H9 (cell line): ENCODE measurements at regions not wholly inside any gene's neighbourhood (a gene's known extent, or its start where the extent isn't known, plus 50 kb on each side); places are given as distances from the start of the nearest gene placed in this dataset.

ENCODE experiments used
- DNase-seq: peaks from one replicate; pipeline ENCODE4 v3.0.0-alpha.2; 2017
- H2AFZ ChIP-seq: one replicate; pipeline ENCODE4 v1.6.1; 2013; ENCODE audit warnings: mild to moderate bottlenecking, low read length, control low read depth, moderate library complexity
- H2AK5ac ChIP-seq: 2 replicates; pipeline ENCODE4 v1.6.1; 2013; ENCODE audit warnings: low read length, control low read depth, mixed read lengths; ENCODE audit not compliant: insufficient read length
- H2BK120ac ChIP-seq: one replicate; pipeline ENCODE4 v1.6.1; 2013; ENCODE audit warnings: low read depth, mild to moderate bottlenecking, low read length, control low read depth, inconsistent platforms; ENCODE audit not compliant: poor library complexity, severe bottlenecking
- H2BK12ac ChIP-seq: 2 replicates; pipeline ENCODE4 v1.6.1; 2013; ENCODE audit warnings: low read length, control low read depth, mixed read lengths, low read depth; ENCODE audit not compliant: insufficient read length
- H2BK15ac ChIP-seq: 2 replicates; pipeline ENCODE4 v1.6.1; 2013; ENCODE audit warnings: low read depth, low read length, control low read depth
- H2BK20ac ChIP-seq: one replicate; pipeline ENCODE4 v1.6.1; 2013; ENCODE audit warnings: low read depth, mild to moderate bottlenecking, low read length, control low read depth, inconsistent platforms; ENCODE audit not compliant: poor library complexity, severe bottlenecking
- H2BK5ac ChIP-seq: 2 replicates; pipeline ENCODE4 v1.6.1; 2013; ENCODE audit warnings: low read length, control low read depth, mixed read lengths; ENCODE audit not compliant: insufficient read length
- H3K14ac ChIP-seq: 2 replicates; pipeline ENCODE4 v1.6.1; 2013; ENCODE audit warnings: low read length, control low read depth; ENCODE audit not compliant: insufficient read depth
- H3K18ac ChIP-seq: 2 replicates; pipeline ENCODE4 v1.6.1; 2013; ENCODE audit warnings: low read depth, mild to moderate bottlenecking, mixed read lengths, low read length, control low read depth; ENCODE audit not compliant: insufficient read length
- H3K23ac ChIP-seq: 2 replicates; pipeline ENCODE4 v1.6.1; 2013; ENCODE audit warnings: low read length, control low read depth, mixed read lengths, low read depth; ENCODE audit not compliant: insufficient read length
- H3K23me2 ChIP-seq: 2 replicates; pipeline ENCODE4 v1.6.1; 2013; ENCODE audit warnings: low read depth, mild to moderate bottlenecking, mixed read lengths, low read length, control low read depth; ENCODE audit not compliant: insufficient read length, poor library complexity, severe bottlenecking
- H3K27ac ChIP-seq: 2 replicates; pipeline ENCODE4 v1.5.1; 2013; ENCODE audit warnings: low read length, control low read depth, mixed read lengths, low read depth; ENCODE audit not compliant: insufficient read length
- H3K27me3 ChIP-seq: 2 replicates; pipeline ENCODE4 v1.6.1; 2013; ENCODE audit warnings: low read length, control low read depth, inconsistent platforms; ENCODE audit not compliant: insufficient read depth
- H3K4ac ChIP-seq: 2 replicates; pipeline ENCODE4 v1.6.1; 2013; ENCODE audit warnings: low read depth, mild to moderate bottlenecking, control low read depth, inconsistent platforms, low read length, moderate library complexity
- H3K4me1 ChIP-seq: 2 replicates; pipeline ENCODE4 v1.6.1; 2013; ENCODE audit warnings: low read length, control low read depth, inconsistent platforms; ENCODE audit not compliant: insufficient read depth
- H3K4me2 ChIP-seq: 2 replicates; pipeline ENCODE4 v1.6.1; 2013; ENCODE audit warnings: low read length, control low read depth, mixed read lengths; ENCODE audit not compliant: insufficient read length, insufficient read depth
- H3K56ac ChIP-seq: 2 replicates; pipeline ENCODE4 v1.6.1; 2013; ENCODE audit warnings: low read depth, mild to moderate bottlenecking, mixed read lengths, low read length, control low read depth; ENCODE audit not compliant: insufficient read length
- H3K79me1 ChIP-seq: 2 replicates; pipeline ENCODE4 v1.6.1; 2013; ENCODE audit warnings: low read depth, mild to moderate bottlenecking, moderate library complexity, low read length, control low read depth, inconsistent platforms; ENCODE audit not compliant: insufficient read depth, poor library complexity, severe bottlenecking
- H3K79me2 ChIP-seq: 2 replicates; pipeline ENCODE4 v1.6.1; 2013; ENCODE audit warnings: low read length, control low read depth, inconsistent platforms; ENCODE audit not compliant: insufficient read depth
- H3K9ac ChIP-seq: 2 replicates; pipeline ENCODE4 v1.6.1; 2013; ENCODE audit warnings: low read length, control low read depth, mixed read lengths; ENCODE audit not compliant: insufficient read length; ENCODE audit errors: extremely low read depth
- H3K9me3 ChIP-seq: one replicate; pipeline ENCODE4 v1.6.1; 2013; ENCODE audit warnings: low read depth, low read length, inconsistent platforms; ENCODE audit not compliant: control insufficient read depth
- H3T11ph ChIP-seq: one replicate; pipeline ENCODE4 v1.6.1; 2013; ENCODE audit warnings: mild to moderate bottlenecking, low read length, control low read depth, inconsistent platforms
- H4K20me1 ChIP-seq: one replicate; pipeline ENCODE4 v1.6.1; 2013; ENCODE audit not compliant: control insufficient read depth, insufficient read length, insufficient read depth
- H4K5ac ChIP-seq: 2 replicates; pipeline ENCODE4 v1.6.1; 2013; ENCODE audit warnings: low read depth, mild to moderate bottlenecking, mixed read lengths, low read length, control low read depth; ENCODE audit not compliant: insufficient read length
- H4K8ac ChIP-seq: replicated peaks from 2 replicates; pipeline ENCODE4 v1.6.1; 2013; ENCODE audit warnings: low read length, control low read depth, mixed read lengths, low read depth; ENCODE audit not compliant: insufficient read length
- H4K91ac ChIP-seq: 2 replicates; pipeline ENCODE4 v1.6.1; 2013; ENCODE audit warnings: low read depth, mild to moderate bottlenecking, moderate library complexity, mixed read lengths, low read length, control low read depth; ENCODE audit not compliant: insufficient read length
- H3K27ac Mint-ChIP-seq, 3 experiments: 2 replicates in 2 of 3; 3 replicates in 1 of 3; pipeline ENCODE4 v1.8.0; 2020 to 2021; ENCODE audit warnings: mixed read lengths in 3 of 3, mild to moderate bottlenecking in 1 of 3, moderate library complexity in 1 of 3
- H3K27me3 Mint-ChIP-seq: 2 replicates; pipeline ENCODE4 v1.8.0; 2021; ENCODE audit warnings: low read depth, mild to moderate bottlenecking, moderate library complexity, mixed read lengths
- H3K36me3 Mint-ChIP-seq, 3 experiments: 2 replicates in 2 of 3; 3 replicates in 1 of 3; pipeline ENCODE4 v1.8.0; 2020 to 2021; ENCODE audit warnings: low read depth in 3 of 3, mixed read lengths in 3 of 3; ENCODE audit not compliant: insufficient read depth in 1 of 3
- H3K4me1 Mint-ChIP-seq, 2 experiments: 2 replicates each; pipeline ENCODE4 v1.8.0; 2020; ENCODE audit warnings: mixed read lengths in 2 of 2
- H3K4me3 Mint-ChIP-seq, 2 experiments: 2 replicates in 1 of 2; 3 replicates in 1 of 2; pipeline ENCODE4 v1.8.0; 2020 to 2021; ENCODE audit warnings: mild to moderate bottlenecking in 2 of 2, mixed read lengths in 2 of 2, moderate library complexity in 1 of 2
- H3K9me3 Mint-ChIP-seq, 2 experiments: 2 replicates in 1 of 2; 3 replicates in 1 of 2; pipeline ENCODE4 v1.8.0; 2020; ENCODE audit warnings: mild to moderate bottlenecking in 2 of 2, mixed read lengths in 2 of 2, moderate library complexity in 1 of 2
- CTCF ChIP-seq: fragments of 200-600 bp; sonication (generic); conservative IDR thresholded peaks from 3 replicates; pipeline ENCODE4 v1.8.0; 2021; ENCODE audit warnings: antibody characterized with exemption, mild to moderate bottlenecking
- WGBS: extraction: QIAGEN DNeasy Blood & Tissue Kit; methylation state at CpG from one replicate; pipeline ENCODE4 v1.1.7; 2013; ENCODE audit warnings: missing lambda C conversion rate, low lambda C conversion rate, mixed read lengths; ENCODE audit not compliant: insufficient read length; ENCODE audit errors: extremely low coverage; 5-methylcytosine and 5-hydroxymethylcytosine counted together

- H4K5ac ChIP-seq, result no peak overlapping the region
- H3K23me2 ChIP-seq, result no peaks in the 10 kb centered on the region
- H2BK20ac ChIP-seq, result no peak overlapping the region
- no peaks in the 10 kb centered on the region for H3K27me3 ChIP-seq
- H3K79me1 ChIP-seq, result no peaks in the 10 kb centered on the region
- peaks cover 27% of the 10 kb centered on the region for H3K9me3 ChIP-seq
- no peak overlapping the region for H2AFZ ChIP-seq
- no peak overlapping the region for H3K18ac ChIP-seq
- H4K20me1 ChIP-seq, result no peaks in the 10 kb centered on the region
- H3K9me3 Mint-ChIP-seq, result peaks cover 42 to 51% of the 10 kb centered on the region in 2 experiments
- no peak overlapping the region for H2BK15ac ChIP-seq
- no peak overlapping the region for H2BK12ac ChIP-seq
- H3K4me1 Mint-ChIP-seq, result no peaks in the 10 kb centered on the region
- no peak overlapping the region for H4K8ac ChIP-seq
- H3K4me3 Mint-ChIP-seq, result no peak overlapping the region
- H3K4ac ChIP-seq, result no peak overlapping the region
- no peak overlapping the region for H2BK5ac ChIP-seq
- peaks cover 28 to 49% (median 44%) of the 10 kb centered on the region in 3 experiments for H3K36me3 Mint-ChIP-seq
- no peak overlapping the region for H3K4me2 ChIP-seq
- H3K23ac ChIP-seq, result no peak overlapping the region
- TF ChIP-seq CTCF, result no peak
- H3K27me3 Mint-ChIP-seq, result peaks cover 1% of the 10 kb centered on the region; the same call in 1 of the 2 replicates
- WGBS, result no CpG with 5 or more reads among the region's 2 CpGs
- H3K27ac ChIP-seq, result no peak overlapping the region
- no peak overlapping the region for H2BK120ac ChIP-seq
- no peak overlapping the region for H3K27ac Mint-ChIP-seq
- H3T11ph ChIP-seq, result no peak overlapping the region
- H3K79me2 ChIP-seq, result no peaks in the 10 kb centered on the region
- DNase-seq, result no peak
- H2AK5ac ChIP-seq, result no peak overlapping the region
- H3K9ac ChIP-seq, result no peak overlapping the region
- H3K14ac ChIP-seq, result no peak overlapping the region
- H3K56ac ChIP-seq, result no peak overlapping the region
- no peaks in the 10 kb centered on the region for H3K4me1 ChIP-seq
- no peak overlapping the region for H4K91ac ChIP-seq
Measured at GRCh38 chr2:200147371-200147770, 159.1 kb upstream of the SPATS2L start.
